ENCODE measurements at regions not wholly inside any gene's neighbourhood (a gene's known extent, or its start where the extent isn't known, plus 50 kb on each side); places are given as distances from the start of the nearest gene placed in this dataset.

GRCh38 chr10:71068861-71069271 lies 143.5 kb upstream of the UNC5B start:
- Histone ChIP-seq H3K27me3 (replicated peaks; ENCODE audit: insufficient read depth) (no peaks in the 10 kb centered on the region), H3K4me1 (ENCODE audit: control insufficient read depth in 1 of 2, low read depth in 2 of 2) (peaks cover 0 to 30% of the 10 kb centered on the region in 2 donors), H3K9me3 (no peaks in the 10 kb centered on the region), H3K27ac (peak overlapping the region; percentile 76 to 90), H3K36me3 (no peaks in the 10 kb centered on the region), H3K4me3 (no peak overlapping the region)
- TF ChIP-seq, protein P1, sequence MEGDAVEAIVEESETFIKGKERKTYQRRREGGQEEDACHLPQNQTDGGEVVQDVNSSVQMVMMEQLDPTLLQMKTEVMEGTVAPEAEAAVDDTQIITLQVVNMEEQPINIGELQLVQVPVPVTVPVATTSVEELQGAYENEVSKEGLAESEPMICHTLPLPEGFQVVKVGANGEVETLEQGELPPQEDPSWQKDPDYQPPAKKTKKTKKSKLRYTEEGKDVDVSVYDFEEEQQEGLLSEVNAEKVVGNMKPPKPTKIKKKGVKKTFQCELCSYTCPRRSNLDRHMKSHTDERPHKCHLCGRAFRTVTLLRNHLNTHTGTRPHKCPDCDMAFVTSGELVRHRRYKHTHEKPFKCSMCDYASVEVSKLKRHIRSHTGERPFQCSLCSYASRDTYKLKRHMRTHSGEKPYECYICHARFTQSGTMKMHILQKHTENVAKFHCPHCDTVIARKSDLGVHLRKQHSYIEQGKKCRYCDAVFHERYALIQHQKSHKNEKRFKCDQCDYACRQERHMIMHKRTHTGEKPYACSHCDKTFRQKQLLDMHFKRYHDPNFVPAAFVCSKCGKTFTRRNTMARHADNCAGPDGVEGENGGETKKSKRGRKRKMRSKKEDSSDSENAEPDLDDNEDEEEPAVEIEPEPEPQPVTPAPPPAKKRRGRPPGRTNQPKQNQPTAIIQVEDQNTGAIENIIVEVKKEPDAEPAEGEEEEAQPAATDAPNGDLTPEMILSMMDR (IDR thresholded peaks at IDR 0.05) = no peak
- peak; percentile 57 for DNase-seq (ENCODE audit: low spot score)
- ATAC-seq (ENCODE audit: insufficient number of reproducible peaks, low FRiP score, low read depth) = peak; percentile 72

DNA sequence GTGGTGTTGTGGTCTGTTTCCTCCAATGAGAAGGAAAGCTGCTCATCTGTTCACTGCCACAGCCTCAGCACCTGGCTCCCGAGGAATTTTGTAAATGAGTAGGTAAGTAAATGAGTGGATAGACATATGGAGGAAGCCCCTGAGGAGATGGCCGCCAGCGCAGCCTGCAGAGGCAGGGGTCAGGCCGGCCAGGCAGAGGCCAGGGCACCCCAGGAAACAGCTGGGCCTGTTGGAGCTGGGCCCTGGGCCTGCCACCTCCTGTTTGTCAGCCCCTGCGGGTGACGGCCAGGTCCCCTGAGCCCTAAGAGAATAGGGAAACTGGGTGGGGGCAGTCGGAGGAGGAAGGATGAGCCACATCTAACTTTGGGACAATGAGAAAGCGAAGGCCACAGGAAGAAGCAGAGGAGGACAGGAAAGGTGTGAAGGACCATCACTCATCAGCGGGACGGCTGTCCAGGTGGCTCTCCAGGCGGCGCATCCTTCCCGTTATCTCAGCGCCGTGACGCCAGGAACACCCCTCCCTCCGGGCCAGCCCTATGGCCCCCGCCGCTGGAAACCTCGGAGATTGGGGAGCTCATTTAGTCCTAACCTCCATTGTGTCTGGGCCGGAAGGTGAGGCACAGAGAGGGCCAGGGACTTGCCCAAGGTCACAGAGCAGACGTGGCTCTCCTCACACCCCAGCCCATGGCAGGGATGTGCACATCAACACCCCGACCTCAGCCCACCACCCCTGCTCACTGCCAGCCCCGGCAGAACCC lies 142.3 kb upstream of the UNC5B start:
- H3K27ac ChIP-seq = peak overlapping the region; percentile 68 to 76
- ATAC-seq (ENCODE audit: insufficient number of reproducible peaks, low FRiP score, low read depth) = no peak
- H3K4me1 ChIP-seq (ENCODE audit: control insufficient read depth in 1 of 2, low read depth in 2 of 2) = peaks cover 0 to 32% of the 10 kb centered on the region in 2 donors
- TF ChIP-seq, protein P1 (IDR thresholded peaks at IDR 0.05) = no peak
- no peaks in the 10 kb centered on the region for H3K36me3 ChIP-seq
- no peaks in the 10 kb centered on the region for H3K27me3 ChIP-seq (replicated peaks; ENCODE audit: insufficient read depth)
- H3K4me3 ChIP-seq = no peak overlapping the region
- H3K9me3 ChIP-seq = no peaks in the 10 kb centered on the region
- no peak for DNase-seq (ENCODE audit: low spot score)

GRCh38 chr10:71070741-71071140 lies 141.6 kb upstream of the UNC5B start:
- DNase-seq (ENCODE audit: low spot score) (no peak), ATAC-seq (ENCODE audit: insufficient number of reproducible peaks, low FRiP score, low read depth) (no peak)
- Histone ChIP-seq H3K4me1 (ENCODE audit: control insufficient read depth in 1 of 2, low read depth in 2 of 2) (peaks cover 0 to 38% of the 10 kb centered on the region in 2 donors), H3K4me3 (no peak overlapping the region), H3K36me3 (no peaks in the 10 kb centered on the region), H3K27me3 (replicated peaks; ENCODE audit: insufficient read depth) (no peaks in the 10 kb centered on the region), H3K27ac (peak overlapping the region in 1 of 2 donors; percentile 68), H3K9me3 (no peaks in the 10 kb centered on the region)
- TF ChIP-seq, protein P1 (IDR thresholded peaks at IDR 0.05) = no peak

DNA sequence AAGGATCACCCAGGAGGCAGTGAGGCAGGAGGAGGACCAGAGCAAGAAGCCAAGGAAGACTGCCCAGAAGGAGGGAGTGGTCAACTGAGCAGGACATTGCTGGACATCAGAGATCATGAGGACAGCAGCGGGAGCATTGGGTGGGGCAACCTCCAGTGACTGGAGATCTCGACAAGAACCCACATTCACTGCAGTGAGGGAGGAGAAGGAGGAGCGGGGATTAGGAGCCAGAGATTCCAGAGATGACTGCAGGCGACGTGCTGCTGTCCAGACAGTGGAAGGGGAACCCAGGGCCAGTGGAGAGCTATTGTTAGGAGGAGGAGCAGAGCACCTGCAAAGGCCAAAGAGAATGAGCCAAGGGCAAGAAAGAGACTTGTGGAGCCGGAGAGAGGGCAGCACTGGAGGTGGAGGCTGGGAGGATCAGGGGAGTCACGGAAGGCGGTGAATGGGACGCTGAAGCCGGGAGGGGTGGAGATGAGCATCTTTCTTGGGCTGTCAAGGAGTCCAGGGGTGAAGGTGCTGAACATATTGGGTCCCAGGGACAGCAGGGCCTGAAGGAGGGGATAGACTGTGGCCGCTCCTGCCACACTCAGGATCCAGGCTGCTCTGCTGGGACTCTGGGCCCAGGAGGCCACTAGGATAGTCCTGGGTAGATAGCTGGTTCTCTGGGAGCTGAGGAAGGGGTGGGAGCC lies 140.1 kb upstream of the UNC5B start:
- no peak overlapping the region for H3K4me3 ChIP-seq
- peaks cover 0 to 38% of the 10 kb centered on the region in 2 donors for H3K4me1 ChIP-seq (ENCODE audit: control insufficient read depth in 1 of 2, low read depth in 2 of 2)
- ATAC-seq (ENCODE audit: insufficient number of reproducible peaks, low FRiP score, low read depth) (no peak), DNase-seq (ENCODE audit: low spot score) (no peak)
- TF ChIP-seq, protein P1 (IDR thresholded peaks at IDR 0.05) = no peak
- no peaks in the 10 kb centered on the region for H3K9me3 ChIP-seq
- no peaks in the 10 kb centered on the region for H3K27me3 ChIP-seq (replicated peaks; ENCODE audit: insufficient read depth)
- H3K27ac ChIP-seq = no peak overlapping the region
- H3K36me3 ChIP-seq = no peaks in the 10 kb centered on the region

GRCh38 chr10:71072823-71073210 lies 139.6 kb upstream of the UNC5B start:
- no peaks in the 10 kb centered on the region for H3K27me3 ChIP-seq (replicated peaks; ENCODE audit: insufficient read depth)
- H3K4me1 ChIP-seq (ENCODE audit: control insufficient read depth in 1 of 2, low read depth in 2 of 2) = peaks cover 0 to 38% of the 10 kb centered on the region in 2 donors
- ATAC-seq (ENCODE audit: insufficient number of reproducible peaks, low FRiP score, low read depth) = no peak
- TF ChIP-seq, protein P1 (IDR thresholded peaks at IDR 0.05) = no peak
- DNase-seq (ENCODE audit: low spot score) = no peak
- H3K27ac ChIP-seq = no peak overlapping the region
- no peaks in the 10 kb centered on the region for H3K36me3 ChIP-seq
- H3K4me3 ChIP-seq = no peak overlapping the region
- no peaks in the 10 kb centered on the region for H3K9me3 ChIP-seq

Measured in thoracic aorta (tissue), 2 donors.